Right lobe of liver (tissue), 4 donors: ENCODE measurements at regions not wholly inside any gene's neighbourhood (a gene's known extent, or its start where the extent isn't known, plus 50 kb on each side); places are given as distances from the start of the nearest gene placed in this dataset.

Source experiments
- POLR2A ChIP-seq: fragments of 450-650 bp; IDR thresholded peaks from one replicate; pipeline ENCODE4 v1.6.1; 2017; ENCODE audit warnings: antibody characterized with exemption, mild to moderate bottlenecking
- TF ChIP-seq, protein P1 (sequence below), 4 donors: fragments of 200-600 bp in 3 of 4; fragments of 450-650 bp in 1 of 4; IDR thresholded peaks; one replicate each; pipeline versions ENCODE4 v1.5.1 to v1.8.0; 2016 to 2022; ENCODE audit warnings: antibody characterized with exemption in 4 of 4, mild to moderate bottlenecking in 2 of 4
- donor health status: DM: no; HTN: no; CAD: no.
- donor health status: DM: no; HTN: no; CAD: no.
- donor health status: DM: no; HTN: yes; CAD: no.

GRCh38 chr4:107115185-107115847 lies 79.2 kb upstream of the DKK2 start:
- TF ChIP-seq POLR2A = no peak
- TF ChIP-seq, protein P1, sequence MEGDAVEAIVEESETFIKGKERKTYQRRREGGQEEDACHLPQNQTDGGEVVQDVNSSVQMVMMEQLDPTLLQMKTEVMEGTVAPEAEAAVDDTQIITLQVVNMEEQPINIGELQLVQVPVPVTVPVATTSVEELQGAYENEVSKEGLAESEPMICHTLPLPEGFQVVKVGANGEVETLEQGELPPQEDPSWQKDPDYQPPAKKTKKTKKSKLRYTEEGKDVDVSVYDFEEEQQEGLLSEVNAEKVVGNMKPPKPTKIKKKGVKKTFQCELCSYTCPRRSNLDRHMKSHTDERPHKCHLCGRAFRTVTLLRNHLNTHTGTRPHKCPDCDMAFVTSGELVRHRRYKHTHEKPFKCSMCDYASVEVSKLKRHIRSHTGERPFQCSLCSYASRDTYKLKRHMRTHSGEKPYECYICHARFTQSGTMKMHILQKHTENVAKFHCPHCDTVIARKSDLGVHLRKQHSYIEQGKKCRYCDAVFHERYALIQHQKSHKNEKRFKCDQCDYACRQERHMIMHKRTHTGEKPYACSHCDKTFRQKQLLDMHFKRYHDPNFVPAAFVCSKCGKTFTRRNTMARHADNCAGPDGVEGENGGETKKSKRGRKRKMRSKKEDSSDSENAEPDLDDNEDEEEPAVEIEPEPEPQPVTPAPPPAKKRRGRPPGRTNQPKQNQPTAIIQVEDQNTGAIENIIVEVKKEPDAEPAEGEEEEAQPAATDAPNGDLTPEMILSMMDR (IDR thresholded peaks at IDR 0.05) = no peak
